Activated CD4-positive, CD25-positive, alpha-beta regulatory T cell treated with anti-CD3 and anti-CD28 coated beads, Interleukin-2, amount 50 U/mL, for 24 hours (primary cell): ENCODE measurements at regions not wholly inside any gene's neighbourhood (a gene's known extent, or its start where the extent isn't known, plus 50 kb on each side); places are given as distances from the start of the nearest gene placed in this dataset.
"Not testable (repeated sequence)": the region's sequence is repeated elsewhere in the genome, so short reads cannot be mapped to it uniquely, and the experiment has no call there.

Experiments used
- ATAC-seq, 2 donors: fragments of 150-1000 bp; cut with Tn5 transposase; one replicate each; pipeline ENCODE4 v1.10.0; 2021; ENCODE audit warnings: mild to moderate bottlenecking in 1 of 2, moderate library complexity in 1 of 2

DNA sequence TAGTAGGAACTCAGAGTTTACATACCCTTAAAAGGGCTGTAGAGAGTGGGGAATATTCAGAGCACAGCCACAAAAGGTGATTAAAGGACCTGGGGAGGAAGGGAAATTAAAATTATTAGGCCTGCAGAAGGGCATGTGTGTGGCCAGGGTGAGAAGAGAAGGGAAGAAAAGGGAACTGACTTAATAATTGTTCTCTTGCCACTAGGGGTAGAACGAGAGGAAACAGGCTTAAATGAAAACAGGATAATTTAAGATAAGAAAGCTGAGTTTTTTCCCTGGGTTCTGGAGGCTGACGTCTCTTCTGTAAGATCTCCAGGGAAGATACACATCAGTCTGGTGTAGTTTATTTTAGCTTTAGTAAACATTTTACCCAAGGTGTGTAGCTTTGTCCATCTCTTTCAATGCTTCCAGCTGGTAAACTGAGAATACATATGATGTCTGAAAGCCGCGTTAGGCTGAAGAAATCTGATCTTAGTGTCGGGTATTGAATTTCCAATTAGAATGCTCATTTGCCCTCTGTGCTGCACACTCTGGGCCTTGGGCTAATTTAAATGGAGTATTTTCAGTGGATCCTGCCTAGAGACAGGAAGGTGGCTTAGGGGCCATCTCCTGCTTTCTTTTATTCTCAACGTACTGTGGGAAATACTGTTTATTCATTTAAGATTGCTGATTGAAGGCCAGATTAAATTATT, 416.8 kb downstream of the TMEM38B start:
- ATAC-seq: no peak

DNA sequence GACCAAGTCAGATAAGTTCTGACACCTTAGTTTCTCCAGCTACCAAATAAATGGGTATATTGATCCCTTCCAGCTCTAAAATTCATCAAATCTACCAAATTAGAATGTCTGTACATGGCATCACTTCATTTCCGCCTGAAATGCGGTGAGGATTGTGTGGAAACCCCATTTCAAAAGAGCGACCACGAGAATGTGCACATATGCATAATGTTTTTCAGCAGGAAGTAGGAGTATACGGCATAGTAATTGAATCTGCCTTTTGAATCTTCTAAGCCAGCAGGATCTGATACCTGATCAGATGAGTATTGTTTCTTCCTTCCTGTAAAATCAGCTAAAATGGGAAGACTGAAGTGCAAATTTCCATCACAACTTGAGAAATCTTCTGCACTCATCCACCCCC, 418.6 kb downstream of the TMEM38B start:
- ATAC-seq: no peak

DNA sequence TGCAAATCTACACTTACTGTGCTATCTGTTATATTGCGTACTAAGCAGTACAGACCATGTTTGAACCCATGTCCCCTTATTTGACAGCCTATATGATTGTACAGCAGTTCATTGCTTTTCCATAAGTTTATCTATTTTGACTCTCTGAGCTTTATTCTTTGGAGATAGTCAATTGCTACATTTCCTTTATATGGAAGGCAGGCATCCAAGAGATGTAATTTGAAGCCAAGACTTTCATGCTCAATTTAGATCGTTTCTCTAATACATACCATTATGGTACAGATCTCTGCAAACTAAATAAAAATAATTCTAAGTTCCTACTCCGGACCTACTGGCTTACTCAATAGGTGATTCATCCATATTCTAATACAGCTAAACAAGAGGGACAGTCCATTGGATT, 424.8 kb downstream of the TMEM38B start:
- ATAC-seq: no peak

DNA sequence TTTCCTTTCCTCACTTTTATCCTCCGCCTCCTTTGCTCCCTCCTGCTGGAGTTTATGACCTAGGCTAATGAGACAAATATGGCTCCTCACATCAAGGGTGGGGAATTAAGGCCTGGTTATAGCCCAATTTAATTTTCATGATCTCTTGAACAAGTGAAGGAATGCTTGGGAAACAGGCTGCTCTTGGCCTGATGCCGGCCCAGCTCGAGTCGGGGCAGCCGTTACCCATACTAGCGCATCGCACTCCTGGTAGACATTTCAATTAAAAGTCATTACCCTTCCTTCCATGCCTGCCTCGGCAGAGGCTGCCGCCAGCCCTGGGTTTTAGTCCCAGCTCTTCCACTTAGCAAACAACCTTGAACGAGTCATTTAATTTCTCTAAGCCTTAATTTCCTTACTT, 425.7 kb downstream of the TMEM38B start:
- no peak for ATAC-seq

DNA sequence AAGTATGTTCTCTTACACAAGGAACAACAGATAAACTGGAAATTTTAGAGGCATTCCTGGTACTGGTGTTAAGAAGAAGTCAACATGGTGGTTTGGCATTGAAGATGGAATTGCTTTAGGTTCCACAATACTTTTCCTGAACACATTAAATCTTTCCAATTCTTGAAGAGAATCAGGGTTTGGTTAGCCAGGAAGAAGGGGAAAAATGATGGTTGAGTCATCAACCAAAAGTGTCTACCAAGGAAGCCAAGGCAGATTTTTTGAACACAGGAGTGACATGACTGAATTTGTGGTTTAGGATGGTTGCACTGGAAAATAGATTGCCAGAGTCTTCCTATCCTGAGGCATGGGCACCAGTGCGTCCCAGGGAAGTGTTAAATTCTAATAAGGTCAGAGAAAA, 433.4 kb downstream of the TMEM38B start:
- ATAC-seq: no peak

DNA sequence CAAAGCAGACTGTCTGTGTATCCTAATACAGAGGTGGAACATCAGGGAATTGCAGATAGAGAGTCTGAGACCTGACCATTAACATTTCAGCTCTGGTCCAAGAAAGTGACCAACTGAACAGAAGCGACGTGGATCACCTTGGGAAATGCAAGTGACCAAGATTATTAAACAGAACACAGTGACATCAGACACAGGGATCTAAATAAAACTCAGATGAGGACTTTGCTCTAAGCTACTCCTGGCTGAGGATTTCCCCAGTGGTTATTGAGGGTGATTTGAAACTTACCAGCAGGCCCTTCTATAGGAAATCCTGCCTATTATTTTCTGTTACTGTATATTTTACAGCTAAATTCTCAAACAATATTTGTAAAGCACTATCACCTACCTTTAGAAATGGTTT, 436.0 kb downstream of the TMEM38B start:
- no peak for ATAC-seq

DNA sequence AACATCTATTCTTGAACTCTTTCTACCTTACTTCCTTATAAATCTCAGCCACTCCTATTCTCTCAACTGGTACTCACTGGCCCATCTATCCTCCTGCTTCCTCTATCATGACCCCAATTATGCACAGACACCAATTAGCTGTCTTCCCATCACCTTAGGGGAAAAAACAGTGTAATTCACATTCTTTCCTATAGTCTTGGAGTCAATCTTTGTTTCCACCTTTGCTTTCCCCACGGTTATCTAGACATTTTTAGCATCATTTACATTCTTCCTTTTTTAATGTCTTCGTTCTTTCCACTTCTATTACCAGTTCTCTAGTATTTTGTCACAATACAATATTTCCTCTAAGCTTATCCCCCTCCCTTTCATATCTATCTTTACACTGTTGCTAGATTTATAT, 449.4 kb downstream of the TMEM38B start:
- no peak for ATAC-seq

DNA sequence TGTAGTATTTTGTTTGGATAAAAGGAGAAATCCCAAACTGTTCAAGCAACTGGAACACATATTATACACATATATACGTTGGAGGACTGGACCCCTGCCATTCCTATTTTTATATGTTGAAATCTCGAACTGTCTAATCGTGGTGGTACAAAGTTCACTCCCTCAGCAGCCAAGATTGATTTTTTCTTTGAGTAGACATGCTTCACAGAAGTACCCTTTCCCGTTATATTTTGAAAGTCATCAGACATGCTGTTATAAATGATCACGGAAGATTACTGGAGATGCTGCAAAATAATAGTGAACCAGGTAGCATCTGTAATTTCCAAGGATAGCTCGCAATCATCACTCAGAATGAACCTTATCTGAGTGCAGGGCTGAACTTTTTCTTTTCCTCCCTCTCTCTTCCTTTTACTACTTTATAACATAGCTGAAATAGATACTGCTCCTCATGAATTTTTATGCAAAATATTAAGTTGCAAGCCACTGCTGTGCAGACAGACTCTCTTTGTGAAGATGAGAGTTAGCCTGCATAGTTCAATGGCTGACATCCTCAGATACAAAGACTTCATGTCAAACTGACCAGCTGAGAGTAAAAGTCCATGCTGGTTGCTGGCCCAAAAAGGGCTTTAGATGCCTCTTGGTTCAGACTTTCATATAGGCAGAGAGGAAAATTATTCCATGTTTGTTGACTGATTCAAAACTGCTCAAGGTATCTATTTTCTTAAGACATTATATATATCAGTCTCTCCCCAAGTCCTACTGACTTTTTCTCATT, 451.9 kb downstream of the TMEM38B start:
- ATAC-seq: no peak

DNA sequence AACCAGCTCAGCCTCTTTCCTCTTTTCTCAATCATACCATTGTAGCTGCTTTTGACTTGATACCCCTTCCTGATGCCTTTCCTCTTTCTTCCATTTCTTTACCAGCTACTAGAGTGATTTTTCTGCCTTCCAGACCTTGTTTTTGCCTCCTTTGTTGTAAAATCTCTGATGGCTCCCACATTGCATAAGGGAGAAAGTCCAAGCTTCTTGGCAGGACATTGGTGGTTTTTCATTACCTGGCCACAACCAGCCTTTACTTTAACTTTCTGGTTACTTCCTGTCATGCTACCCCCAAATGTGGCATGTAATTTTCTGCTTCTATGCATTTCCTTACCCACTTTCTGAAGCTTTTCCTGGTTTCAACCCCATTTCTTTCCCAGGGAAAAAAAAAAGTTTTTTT, 452.5 kb downstream of the TMEM38B start:
- no peak for ATAC-seq

DNA sequence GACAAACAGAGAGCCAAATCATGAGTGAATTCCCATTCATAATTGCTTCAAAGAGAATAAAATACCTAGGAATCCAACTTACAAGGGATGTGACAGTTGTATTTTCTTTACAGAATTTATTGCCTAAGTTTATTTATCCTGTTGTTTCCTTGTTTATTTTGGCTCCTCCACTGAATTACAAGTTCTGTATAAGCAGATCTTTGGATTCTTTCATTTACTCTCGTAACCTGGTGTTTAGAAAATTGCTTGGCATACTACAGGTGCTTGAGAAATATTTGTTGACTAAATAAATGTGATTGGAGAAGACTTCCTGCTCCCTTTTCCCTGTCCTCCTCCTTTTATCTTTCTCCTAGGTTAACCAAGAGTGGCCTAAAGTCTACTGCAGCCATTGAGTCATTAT, 455.6 kb downstream of the TMEM38B start:
- ATAC-seq: no peak

DNA sequence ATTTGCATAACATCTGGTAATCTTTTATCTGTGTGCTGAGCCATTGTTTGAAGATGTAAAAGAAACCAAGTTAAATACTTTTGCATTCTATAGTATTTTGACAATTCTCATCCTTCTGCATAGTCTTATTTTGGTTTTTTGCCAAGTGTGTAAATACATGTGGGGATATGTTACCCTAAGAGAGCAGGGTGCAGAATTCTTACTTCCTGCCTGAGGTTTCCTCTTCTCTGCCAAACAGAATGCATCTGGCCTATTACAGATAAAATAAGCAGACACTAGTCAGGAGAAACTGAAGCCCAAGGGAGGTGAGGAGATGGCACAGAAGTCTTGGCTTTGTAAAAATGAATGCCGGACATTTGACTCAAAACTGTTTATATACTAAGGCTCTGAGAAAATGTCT, 462.1 kb downstream of the TMEM38B start:
- no peak for ATAC-seq

DNA sequence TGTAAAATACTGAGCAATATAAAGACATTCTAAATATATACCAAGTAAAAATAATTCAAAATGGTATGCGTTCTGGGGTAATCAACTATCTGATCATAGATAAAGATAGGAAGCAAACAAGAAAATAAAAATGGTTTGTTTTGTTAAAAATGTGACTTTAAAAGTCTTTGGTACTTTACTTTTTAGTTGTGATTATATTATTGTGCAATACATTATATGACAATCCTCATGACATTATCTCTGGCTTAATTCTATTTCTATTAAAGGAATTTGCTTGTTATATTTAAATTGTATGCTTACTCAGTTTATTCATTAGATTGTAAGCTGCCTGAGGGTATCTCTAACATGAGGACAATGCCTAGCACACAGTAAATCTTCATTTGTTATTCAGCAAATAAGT, 477.9 kb downstream of the TMEM38B start:
- no peak for ATAC-seq

DNA sequence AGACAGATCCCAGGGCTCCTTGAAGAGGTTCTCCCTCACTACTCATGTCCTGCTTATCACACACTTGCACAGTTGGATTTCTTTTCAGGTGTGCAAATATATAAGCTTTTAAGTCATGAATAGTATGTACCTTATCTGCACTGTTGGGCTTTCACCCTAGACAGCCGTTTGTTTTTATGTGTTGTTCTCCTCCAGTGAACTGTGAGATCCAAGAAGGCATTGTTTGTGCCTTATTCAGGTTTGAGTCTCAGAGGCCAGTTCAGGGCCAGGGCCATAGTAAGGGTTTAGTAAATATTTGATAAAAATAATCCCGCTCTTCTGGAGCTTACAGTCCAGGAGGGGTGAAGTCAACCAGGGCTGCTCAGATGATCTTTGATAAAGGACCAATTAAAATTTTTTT, 480.0 kb downstream of the TMEM38B start:
- no peak for ATAC-seq

DNA sequence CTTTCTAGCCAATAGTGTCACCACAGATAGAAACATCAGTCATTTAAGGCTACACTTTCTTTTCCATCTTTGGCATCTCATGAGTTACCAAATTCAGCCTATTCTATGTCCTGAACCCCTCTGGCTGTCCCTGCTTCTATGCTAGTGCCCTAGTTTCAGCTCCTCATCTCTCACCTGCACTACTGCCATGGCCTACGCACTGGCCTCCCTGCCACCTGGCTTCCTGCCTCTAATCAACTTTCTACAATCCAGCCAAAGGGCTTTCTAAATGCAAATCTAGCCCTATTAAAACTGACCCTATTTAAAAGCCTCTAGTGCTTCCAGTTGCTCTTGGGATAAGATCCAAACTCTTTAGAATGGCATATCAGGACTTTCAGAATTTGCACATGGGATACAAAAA, 482.9 kb downstream of the TMEM38B start:
- ATAC-seq: no peak

DNA sequence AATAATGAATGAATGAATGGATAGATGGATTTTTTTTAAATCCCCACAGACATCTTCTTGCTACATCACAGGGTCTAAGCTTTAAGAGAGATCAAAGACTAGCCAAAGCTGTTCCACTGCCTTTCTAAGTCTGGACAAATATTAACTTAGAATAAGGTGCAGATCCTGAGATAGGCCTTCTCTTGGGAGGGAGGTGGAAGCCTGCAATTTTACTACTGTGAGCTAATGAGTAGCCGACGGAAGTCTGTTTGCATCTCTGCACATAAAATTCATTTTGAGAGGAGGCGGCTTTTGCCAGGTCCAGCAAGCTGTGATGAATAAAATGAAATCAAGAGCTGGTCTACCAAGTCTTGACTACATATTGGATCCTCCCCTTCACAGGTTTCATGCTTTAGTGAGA, 484.9 kb downstream of the TMEM38B start:
- no peak for ATAC-seq

DNA sequence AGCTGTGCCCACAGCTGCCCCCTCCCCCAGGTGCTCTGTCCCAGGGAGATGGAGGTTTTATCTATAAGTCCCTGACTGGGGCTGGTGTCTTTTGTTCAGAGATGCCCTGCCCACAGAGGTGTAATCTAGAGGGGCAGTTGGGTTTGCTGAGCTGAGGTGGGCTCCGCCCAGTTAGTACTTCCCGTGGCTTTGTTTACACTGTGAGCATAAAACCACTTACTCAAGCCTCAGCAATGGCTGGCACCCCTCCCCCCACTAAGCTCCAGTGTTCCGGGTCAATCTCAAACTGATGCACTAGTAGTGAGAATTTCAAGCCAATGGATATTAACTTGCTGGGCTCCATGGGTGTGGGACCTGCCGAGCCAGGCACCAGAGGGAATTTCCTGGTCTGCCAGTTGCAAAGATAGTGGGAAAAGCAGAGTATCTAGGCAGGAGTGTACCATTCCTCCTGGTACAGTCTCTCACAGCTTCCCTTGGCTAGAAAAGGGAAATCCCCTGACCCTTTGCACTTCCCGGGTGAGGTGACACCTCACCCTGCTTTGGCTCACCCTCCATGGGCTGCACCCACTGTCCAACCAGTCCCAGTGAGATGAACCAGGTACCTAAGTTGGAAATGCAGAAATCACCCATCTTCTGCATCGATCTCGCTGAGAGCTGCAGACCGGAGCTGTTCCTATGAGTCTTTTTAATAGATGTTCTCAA, 509.6 kb downstream of the TMEM38B start:
- ATAC-seq: not testable (repeated sequence)

DNA sequence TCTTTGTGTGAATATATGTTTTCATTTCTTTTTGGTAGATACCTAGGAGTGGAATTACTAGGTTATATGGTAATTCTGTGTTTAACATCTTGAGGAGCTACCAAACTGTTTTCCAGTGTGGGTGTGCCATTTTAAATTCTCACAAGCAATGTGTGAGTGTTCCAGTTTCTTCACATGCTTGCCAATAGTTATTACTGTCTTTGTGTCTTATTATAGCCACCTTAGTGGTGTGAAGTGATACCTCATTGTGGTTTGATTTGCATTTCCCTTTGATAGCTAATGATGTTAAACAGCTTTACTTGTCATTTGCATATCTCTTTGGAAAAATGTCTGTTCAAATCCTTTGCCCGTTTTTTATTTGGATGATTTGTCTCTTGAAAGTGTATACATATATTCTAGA, 513.0 kb downstream of the TMEM38B start:
- no peak for ATAC-seq

DNA sequence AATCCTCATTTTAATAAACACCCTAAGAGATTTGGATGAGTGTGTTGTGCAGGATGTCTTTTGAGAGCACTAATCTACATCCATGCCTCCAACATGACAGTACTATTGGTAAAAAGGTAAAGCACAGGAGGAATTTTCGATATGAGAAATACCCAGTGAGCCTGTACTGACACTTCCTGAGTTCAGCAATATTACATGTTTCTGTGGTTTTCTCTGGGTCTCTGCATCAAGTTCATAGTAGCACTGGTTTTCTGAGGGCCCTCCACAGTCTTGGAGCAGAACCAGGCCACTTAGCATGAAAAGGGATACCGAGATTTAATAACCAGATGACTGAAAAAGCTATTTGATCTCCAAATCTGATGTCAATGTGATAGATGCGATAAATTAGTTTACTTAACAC, 524.1 kb downstream of the TMEM38B start:
- no peak for ATAC-seq

DNA sequence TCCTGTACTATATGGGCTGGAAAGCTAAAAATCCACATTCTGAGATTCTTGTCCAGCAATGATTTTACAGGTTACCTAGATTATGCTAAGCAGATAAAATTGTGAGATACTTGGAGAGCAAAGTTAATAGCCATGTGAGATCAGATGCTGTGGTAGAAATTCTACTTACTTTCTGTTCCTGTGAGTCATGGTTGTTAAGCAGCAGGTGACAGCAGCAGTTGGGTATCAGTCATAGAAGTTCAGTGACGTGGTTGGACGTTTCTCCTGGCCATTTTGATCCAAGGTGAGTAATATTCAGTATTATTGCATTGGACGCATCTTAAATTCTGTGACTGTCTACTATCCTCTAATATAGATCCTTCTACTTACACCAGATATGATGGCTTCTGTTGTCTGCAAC, 524.5 kb downstream of the TMEM38B start:
- ATAC-seq: no peak

DNA sequence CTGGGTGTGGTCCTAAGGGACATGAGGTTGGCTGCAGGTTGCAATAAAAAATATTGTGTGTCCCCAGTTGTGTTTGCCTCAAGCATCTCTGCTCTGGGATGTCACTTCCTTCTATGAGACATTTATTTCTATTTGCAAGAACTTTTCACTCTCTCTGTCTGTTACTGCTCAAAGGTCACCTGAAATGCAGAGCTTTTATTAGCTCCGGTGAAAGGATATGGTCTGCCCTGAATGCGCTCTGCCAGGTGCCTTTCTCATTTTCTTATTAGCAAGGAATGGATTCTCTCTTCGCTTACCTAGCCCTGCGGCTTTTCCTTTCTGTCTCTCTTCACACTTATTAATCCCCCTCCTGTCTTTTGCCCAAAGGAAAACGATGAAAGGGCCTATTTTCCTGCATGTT, 526.1 kb downstream of the TMEM38B start:
- no peak for ATAC-seq

DNA sequence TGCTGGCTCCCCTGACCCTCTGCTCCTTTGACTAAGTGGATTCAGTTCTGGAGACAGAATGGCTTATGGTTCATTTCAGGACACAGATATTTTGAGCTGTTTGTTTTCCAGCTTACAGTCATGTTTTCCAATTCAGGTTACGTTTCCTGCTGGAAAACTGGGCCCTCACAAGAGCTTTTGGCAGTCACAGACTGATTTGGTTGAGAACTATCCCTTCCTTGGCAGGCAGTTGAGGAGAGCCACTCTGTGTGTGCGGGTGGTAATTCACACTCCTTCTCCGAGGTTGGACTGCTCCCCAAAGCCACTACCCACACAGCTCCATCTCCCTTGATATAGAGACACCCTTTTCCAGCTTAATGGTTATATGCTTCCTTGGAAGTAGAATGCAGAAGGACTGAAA, 534.5 kb downstream of the TMEM38B start:
- ATAC-seq: no peak

DNA sequence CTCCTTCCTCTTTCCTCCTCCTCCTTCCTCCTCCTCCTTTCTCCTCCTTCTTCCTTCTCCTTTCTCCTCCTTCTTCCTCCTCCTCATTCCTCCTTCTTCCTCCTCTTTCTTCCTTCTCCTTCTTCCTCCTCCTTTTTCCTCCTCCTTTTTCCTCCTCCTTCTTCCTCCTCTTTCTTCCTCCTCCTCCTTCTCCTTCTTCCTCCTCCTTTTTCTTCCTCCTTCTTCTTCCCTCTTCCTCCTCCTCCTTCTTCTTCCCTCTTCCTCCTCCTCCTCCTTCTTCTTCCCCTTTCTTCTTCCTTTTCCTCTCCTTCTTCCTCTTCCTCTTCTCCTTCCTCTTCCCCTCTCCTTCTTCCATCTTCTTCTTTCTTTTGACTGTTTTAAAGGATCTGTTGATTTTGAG, 538.8 kb downstream of the TMEM38B start:
- no peak for ATAC-seq

DNA sequence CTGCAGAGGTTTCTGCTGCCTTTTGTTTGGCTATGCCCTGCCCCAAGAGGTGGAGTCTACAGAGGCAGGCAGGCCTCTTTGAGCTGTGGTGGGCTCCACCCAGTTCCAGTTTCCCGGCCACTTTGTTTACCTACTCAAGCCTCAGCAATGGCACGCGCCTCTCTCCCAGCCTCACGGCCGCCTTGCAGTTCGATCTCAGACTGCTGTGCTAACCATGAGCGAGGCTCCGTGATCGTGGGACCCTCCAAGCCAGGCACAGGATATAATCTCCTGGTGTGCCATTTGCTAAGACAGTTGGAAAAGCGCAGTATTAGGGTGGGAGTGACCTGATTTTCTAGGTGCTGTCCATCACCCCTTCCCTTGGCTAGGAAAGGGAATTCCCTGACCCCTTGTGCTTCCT, 566.6 kb downstream of the TMEM38B start:
- not testable (repeated sequence) for ATAC-seq

DNA sequence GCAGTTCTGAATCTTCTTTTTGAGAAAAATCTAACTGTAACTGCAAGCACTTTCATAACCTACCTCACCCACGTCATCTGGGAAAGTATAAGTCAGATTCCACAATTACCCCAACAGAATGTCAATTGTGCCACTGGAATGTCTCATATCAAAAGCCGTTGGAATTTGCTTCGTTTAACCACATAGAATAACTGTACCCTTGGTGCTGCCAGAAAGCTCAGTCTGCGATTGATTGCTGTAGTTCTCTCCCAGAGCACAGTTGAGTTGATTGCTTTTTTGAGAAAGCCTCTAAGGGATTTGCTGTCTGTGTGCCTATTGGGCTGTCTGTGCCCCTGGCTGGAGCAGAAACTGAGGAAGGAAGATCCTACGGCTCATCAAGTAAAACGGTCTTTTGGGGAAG, 583.6 kb downstream of the TMEM38B start:
- ATAC-seq: no peak
